Gastrocnemius medialis (tissue), 4 donors: ENCODE measurements at regions not wholly inside any gene's neighbourhood (a gene's known extent, or its start where the extent isn't known, plus 50 kb on each side); places are given as distances from the start of the nearest gene placed in this dataset.

Experiments
- ATAC-seq, 2 donors: fragments of 150-250 bp; one replicate each; pipeline ENCODE4 v1.9.1; 2016
- DNase-seq, 2 donors: peaks; one replicate each; pipeline ENCODE4 v3.0.0-alpha.2; 2019
- H3K27ac ChIP-seq, 4 donors: fragments of 200-600 bp; sonication (generic); 1 replicate in 1 of 4; 2 replicates in 3 of 4; pipeline ENCODE4 v1.5.1; 2016 to 2018; ENCODE audit warnings: mild to moderate bottlenecking in 2 of 4, moderate library complexity in 1 of 4
- H3K27me3 ChIP-seq, 3 donors: fragments of 200-600 bp; sonication (generic) in 2 of 3; 1 replicate in 1 of 3; 2 replicates in 2 of 3; pipeline versions ENCODE4 v1.5.1 to v1.6.0; 2016 to 2019; ENCODE audit warnings: mild to moderate bottlenecking in 1 of 3, moderate library complexity in 1 of 3
- H3K36me3 ChIP-seq, 2 donors: fragments of 200-600 bp; sonication (generic) in 1 of 2; one replicate each; pipeline ENCODE4 v1.5.1; 2017 to 2018
- H3K4me1 ChIP-seq, 2 donors: fragments of 200-600 bp; sonication (generic) in 1 of 2; one replicate each; pipeline ENCODE4 v1.5.1; 2016 to 2017; ENCODE audit warnings: mild to moderate bottlenecking in 2 of 2
- H3K4me3 ChIP-seq, 4 donors: fragments of 200-600 bp; sonication (generic) in 3 of 4; 1 replicate in 1 of 4; 2 replicates in 3 of 4; pipeline ENCODE4 v1.5.1; 2016 to 2019; ENCODE audit warnings: mild to moderate bottlenecking in 2 of 4
- H3K9me3 ChIP-seq, 3 donors: fragments of 200-600 bp; sonication (generic) in 2 of 3; 1 replicate in 1 of 3; 2 replicates in 2 of 3; pipeline ENCODE4 v1.5.1; 2016 to 2019
- POLR2A ChIP-seq, 2 donors: fragments of 450-650 bp; IDR thresholded peaks; one replicate each; pipeline ENCODE4 v1.6.1; 2017; ENCODE audit warnings: antibody characterized with exemption in 2 of 2, mild to moderate bottlenecking in 2 of 2, moderate library complexity in 2 of 2
- in situ Hi-C, 4 donors: fragments of 200-750 bp; cut with MboI; loops; one replicate each; pipeline versions ENCODE4 v1.15.0 to v1.8.0; 2017; ENCODE audit warnings: low sequenced_read_pairs in 4 of 4
- intact Hi-C: fragments of 100-400 bp; cut with DNase I; formaldehyde crosslinking; loops from one replicate; pipeline ENCODE4 v1.15.1; 2023; ENCODE audit warnings: low total_unique reads
- TF ChIP-seq, protein P1 (sequence below), 5 experiments: fragments of 450-650 bp in 3 of 5; fragments of 200-600 bp in 2 of 5; sonication (generic) in 2 of 5; IDR thresholded peaks in 4 of 5; conservative IDR thresholded peaks in 1 of 5; 1 replicate in 4 of 5; 2 replicates in 1 of 5; pipeline ENCODE4 v1.5.1; 2016 to 2019; ENCODE audit warnings: antibody characterized with exemption in 5 of 5, mild to moderate bottlenecking in 3 of 5, moderate library complexity in 3 of 5

DNA sequence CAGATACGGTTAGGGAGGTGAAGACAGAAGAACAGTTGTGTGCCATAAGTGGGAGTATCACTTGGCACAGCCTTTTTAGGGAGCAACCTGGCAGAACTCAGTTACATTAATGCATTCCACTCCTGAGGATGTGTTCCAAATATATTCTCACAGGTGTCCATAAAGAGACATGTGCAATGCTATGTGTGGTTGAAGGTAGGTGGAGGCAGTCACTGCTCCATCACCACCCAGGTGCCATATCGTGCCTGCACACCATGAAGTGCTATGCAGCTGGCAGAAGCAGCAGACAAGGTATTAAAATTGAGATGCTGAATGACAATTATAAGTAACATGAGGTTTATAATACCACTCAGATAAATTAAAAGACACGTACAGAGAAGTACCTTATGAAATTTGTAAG, 248.0 kb upstream of the SFRP2 start:
- TF ChIP-seq, protein P1, sequence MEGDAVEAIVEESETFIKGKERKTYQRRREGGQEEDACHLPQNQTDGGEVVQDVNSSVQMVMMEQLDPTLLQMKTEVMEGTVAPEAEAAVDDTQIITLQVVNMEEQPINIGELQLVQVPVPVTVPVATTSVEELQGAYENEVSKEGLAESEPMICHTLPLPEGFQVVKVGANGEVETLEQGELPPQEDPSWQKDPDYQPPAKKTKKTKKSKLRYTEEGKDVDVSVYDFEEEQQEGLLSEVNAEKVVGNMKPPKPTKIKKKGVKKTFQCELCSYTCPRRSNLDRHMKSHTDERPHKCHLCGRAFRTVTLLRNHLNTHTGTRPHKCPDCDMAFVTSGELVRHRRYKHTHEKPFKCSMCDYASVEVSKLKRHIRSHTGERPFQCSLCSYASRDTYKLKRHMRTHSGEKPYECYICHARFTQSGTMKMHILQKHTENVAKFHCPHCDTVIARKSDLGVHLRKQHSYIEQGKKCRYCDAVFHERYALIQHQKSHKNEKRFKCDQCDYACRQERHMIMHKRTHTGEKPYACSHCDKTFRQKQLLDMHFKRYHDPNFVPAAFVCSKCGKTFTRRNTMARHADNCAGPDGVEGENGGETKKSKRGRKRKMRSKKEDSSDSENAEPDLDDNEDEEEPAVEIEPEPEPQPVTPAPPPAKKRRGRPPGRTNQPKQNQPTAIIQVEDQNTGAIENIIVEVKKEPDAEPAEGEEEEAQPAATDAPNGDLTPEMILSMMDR (IDR thresholded peaks at IDR 0.05 in 4 of 5, conservative IDR thresholded peaks at IDR 0.05 in 1 of 5): no peak
- no peak for TF ChIP-seq POLR2A (IDR thresholded peaks at IDR 0.05)
- ATAC-seq: no peak
- in situ Hi-C loops: no loop called here
- no peak overlapping the region for H3K4me3 ChIP-seq
- no peaks in the 10 kb centered on the region for H3K27me3 ChIP-seq
- H3K4me1 ChIP-seq: no peaks in the 10 kb centered on the region
- intact Hi-C loops: no loop called here
- no peak overlapping the region for H3K27ac ChIP-seq
- no peaks in the 10 kb centered on the region for H3K9me3 ChIP-seq
- no peak for DNase-seq
- no peaks in the 10 kb centered on the region for H3K36me3 ChIP-seq

DNA sequence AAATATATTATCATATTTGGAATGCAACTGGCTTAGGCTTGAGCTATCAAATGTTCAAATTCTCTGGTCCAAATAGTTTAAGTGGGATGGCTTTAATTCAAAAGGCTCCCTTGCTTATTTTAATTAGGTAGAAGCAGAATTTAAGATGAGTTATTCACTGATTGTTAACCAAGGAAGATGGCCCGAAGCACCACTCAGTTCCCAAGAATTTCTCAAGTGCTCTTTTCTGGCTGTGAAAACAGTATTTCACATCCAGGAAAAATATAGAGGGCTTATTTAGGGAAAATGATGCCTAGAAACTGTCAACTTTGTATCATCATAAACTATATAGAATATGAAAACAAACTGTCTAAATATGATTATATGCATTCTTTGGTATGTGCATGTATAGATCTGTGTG, 246.5 kb upstream of the SFRP2 start:
- H3K36me3 ChIP-seq: no peaks in the 10 kb centered on the region
- H3K27me3 ChIP-seq: no peaks in the 10 kb centered on the region
- no peak overlapping the region for H3K4me3 ChIP-seq
- no peaks in the 10 kb centered on the region for H3K9me3 ChIP-seq
- no peaks in the 10 kb centered on the region for H3K4me1 ChIP-seq
- DNase-seq (no peak), ATAC-seq (no peak)
- H3K27ac ChIP-seq: no peak overlapping the region
- in situ Hi-C loops (no loop called here), intact Hi-C loops (no loop called here)
- TF ChIP-seq, protein P1 (IDR thresholded peaks at IDR 0.05 in 4 of 5, conservative IDR thresholded peaks at IDR 0.05 in 1 of 5): no peak
- no peak for TF ChIP-seq POLR2A (IDR thresholded peaks at IDR 0.05)

DNA sequence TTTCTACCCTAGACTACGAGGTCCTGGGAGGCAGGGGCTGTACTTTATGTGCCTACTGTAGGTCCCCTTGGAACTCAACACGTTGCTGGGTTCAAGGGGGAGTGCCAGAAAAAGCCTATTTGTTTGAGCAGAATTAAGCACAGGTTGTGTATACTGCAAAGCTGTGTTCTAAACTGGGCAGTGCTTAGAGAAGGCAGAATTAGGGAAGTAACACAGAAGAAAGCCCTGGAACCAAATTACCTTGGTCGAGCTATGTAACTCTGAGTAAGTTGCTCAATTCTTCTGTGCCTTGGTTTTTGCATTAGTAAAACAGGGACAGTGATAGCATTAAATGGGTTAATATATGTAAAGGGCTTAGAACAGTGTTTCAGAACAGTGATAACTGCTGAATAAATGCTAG, 245.0 kb upstream of the SFRP2 start:
- H3K4me3 ChIP-seq: no peak overlapping the region
- no peak overlapping the region for H3K27ac ChIP-seq
- intact Hi-C loops: no loop called here
- ATAC-seq: no peak
- H3K4me1 ChIP-seq: no peaks in the 10 kb centered on the region
- in situ Hi-C loops: no loop called here
- H3K36me3 ChIP-seq: no peaks in the 10 kb centered on the region
- TF ChIP-seq, protein P1 (IDR thresholded peaks at IDR 0.05 in 4 of 5, conservative IDR thresholded peaks at IDR 0.05 in 1 of 5): no peak
- no peak for TF ChIP-seq POLR2A (IDR thresholded peaks at IDR 0.05)
- H3K9me3 ChIP-seq: no peaks in the 10 kb centered on the region
- H3K27me3 ChIP-seq: no peaks in the 10 kb centered on the region
- DNase-seq: no peak

DNA sequence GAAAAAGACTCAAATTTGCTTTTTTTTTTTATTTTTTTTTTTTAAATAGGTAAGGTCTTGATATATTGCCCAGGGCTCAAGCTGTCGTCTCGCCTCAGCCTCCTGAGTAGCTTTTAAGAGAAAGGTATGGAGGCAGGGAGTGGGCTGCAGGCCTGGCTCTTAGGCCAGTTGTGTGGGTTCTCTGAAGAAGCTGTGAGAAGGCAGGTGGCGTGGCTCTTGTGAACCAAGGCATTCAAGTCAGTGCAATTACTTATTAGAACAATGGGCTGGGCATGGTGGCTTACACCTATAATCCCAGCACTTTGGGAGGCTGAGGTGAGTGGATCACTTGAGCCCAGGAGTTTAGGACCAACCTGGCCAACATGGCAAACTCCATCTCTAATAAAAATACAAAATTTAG, 244.0 kb upstream of the SFRP2 start:
- H3K36me3 ChIP-seq: no peaks in the 10 kb centered on the region
- ATAC-seq (no peak), DNase-seq (no peak)
- H3K4me1 ChIP-seq: no peaks in the 10 kb centered on the region
- H3K9me3 ChIP-seq: no peaks in the 10 kb centered on the region
- intact Hi-C loops (no loop called here), in situ Hi-C loops (no loop called here)
- H3K27me3 ChIP-seq: no peaks in the 10 kb centered on the region
- no peak overlapping the region for H3K27ac ChIP-seq
- TF ChIP-seq, protein P1 (IDR thresholded peaks at IDR 0.05 in 4 of 5, conservative IDR thresholded peaks at IDR 0.05 in 1 of 5): no peak
- no peak for TF ChIP-seq POLR2A (IDR thresholded peaks at IDR 0.05)
- no peak overlapping the region for H3K4me3 ChIP-seq

DNA sequence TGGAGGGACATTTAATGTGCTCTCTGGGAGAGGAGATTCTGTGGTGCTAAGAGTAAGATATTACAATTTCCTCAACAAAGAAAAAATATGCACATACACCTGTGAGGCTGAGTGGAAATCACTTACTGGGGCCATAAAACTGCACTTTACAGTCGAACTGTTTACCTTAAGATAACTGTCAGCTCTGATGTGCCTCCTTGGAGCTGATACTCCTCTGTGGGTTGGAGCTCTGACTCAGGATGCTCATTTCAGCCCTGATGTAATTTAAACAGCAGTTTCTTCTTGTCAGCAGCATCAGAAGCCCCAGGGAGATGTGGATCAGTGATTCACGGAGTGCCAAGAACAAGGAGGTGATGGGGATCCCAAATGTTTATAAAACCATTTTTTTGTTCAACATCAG, 241.9 kb upstream of the SFRP2 start:
- Histone ChIP-seq H3K27ac (no peak overlapping the region), H3K27me3 (no peaks in the 10 kb centered on the region), H3K4me1 (no peaks in the 10 kb centered on the region), H3K9me3 (no peaks in the 10 kb centered on the region), H3K4me3 (no peak overlapping the region), H3K36me3 (no peaks in the 10 kb centered on the region)
- DNase-seq (no peak), ATAC-seq (no peak)
- TF ChIP-seq, protein P1 (IDR thresholded peaks at IDR 0.05 in 4 of 5, conservative IDR thresholded peaks at IDR 0.05 in 1 of 5): no peak
- TF ChIP-seq POLR2A (IDR thresholded peaks at IDR 0.05): no peak
- intact Hi-C loops: no loop called here
- in situ Hi-C loops: no loop called here
